MCF 10A (cell line): ENCODE measurements at regions not wholly inside any gene's neighbourhood (a gene's known extent, or its start where the extent isn't known, plus 50 kb on each side); places are given as distances from the start of the nearest gene placed in this dataset.

ENCODE experiments used
- BruUV-seq: library from RNA; stranded (reverse); fragments of 400-500 nt; replicated peaks from 2 replicates; lab custom pipeline; 2021; lab: Mats Ljungman, UMichigan
- CTCF ChIA-PET: fragments of 300-600 bp; sonication (Branson Sonifier 250); formaldehyde crosslinking; extraction: SDS; loops from one replicate; lab custom pipeline; 2021; ENCODE audit warnings: antibody characterized with exemption, inconsistent platforms; lab: Yijun Ruan, JAX
- POLR2A ChIA-PET: fragments of 300-600, 350-650 bp; sonication (Branson Sonifier 250); formaldehyde crosslinking; extraction: SDS; loops from one replicate; lab custom pipeline; 2020; ENCODE audit warnings: antibody characterized with exemption, inconsistent platforms; lab: Yijun Ruan, JAX
- DNase-seq: peaks from one replicate; pipeline ENCODE4 v3.0.0-alpha.2; 2018; ENCODE audit not compliant: unreplicated experiment
- H3K27ac Mint-ChIP-seq: one replicate; pipeline ENCODE4 v1.8.0; 2022; ENCODE audit warnings: mild to moderate bottlenecking, low read depth, mixed read lengths; ENCODE audit not compliant: unreplicated experiment
- H3K27me3 Mint-ChIP-seq: one replicate; pipeline ENCODE4 v1.8.0; 2022; ENCODE audit warnings: mixed read lengths; ENCODE audit not compliant: insufficient read depth, unreplicated experiment
- H3K36me3 Mint-ChIP-seq: one replicate; pipeline ENCODE4 v1.8.0; 2022; ENCODE audit warnings: mild to moderate bottlenecking, moderate library complexity, mixed read lengths; ENCODE audit not compliant: insufficient read depth, unreplicated experiment
- H3K4me1 Mint-ChIP-seq: one replicate; pipeline ENCODE4 v1.8.0; 2022; ENCODE audit warnings: mixed read lengths; ENCODE audit not compliant: insufficient read depth, unreplicated experiment
- H3K4me3 Mint-ChIP-seq: one replicate; pipeline ENCODE4 v1.8.0; 2022; ENCODE audit warnings: mild to moderate bottlenecking, moderate library complexity, mixed read lengths; ENCODE audit not compliant: unreplicated experiment
- H3K9me3 Mint-ChIP-seq: one replicate; pipeline ENCODE4 v1.8.0; 2022; ENCODE audit warnings: mixed read lengths; ENCODE audit not compliant: unreplicated experiment
- CTCF ChIP-seq: fragments of 200-600 bp; IDR thresholded peaks from one replicate; pipeline ENCODE4 v1.8.0; 2022; ENCODE audit warnings: antibody characterized with exemption, mild to moderate bottlenecking; ENCODE audit not compliant: unreplicated experiment
- intact Hi-C: fragments of 100-400 bp; cut with micrococcal nuclease; formaldehyde crosslinking; loops from 2 replicates; pipeline ENCODE4 v1.14.1; 2022

GRCh38 chr3:41103200-41103599 is 96.1 kb upstream of the CTNNB1 start:
- no peak overlapping the region for H3K4me3 Mint-ChIP-seq
- H3K27ac Mint-ChIP-seq: no peak overlapping the region
- ChIA-PET CTCF (no interaction called here), POLR2A (no interaction called here)
- no TSS peak for BruUV-seq
- H3K27me3 Mint-ChIP-seq: no peaks in the 10 kb centered on the region
- H3K9me3 Mint-ChIP-seq: no peaks in the 10 kb centered on the region
- H3K36me3 Mint-ChIP-seq: no peaks in the 10 kb centered on the region
- no peak for TF ChIP-seq CTCF
- intact Hi-C loops: no loop called here
- no peak for DNase-seq
- H3K4me1 Mint-ChIP-seq: no peaks in the 10 kb centered on the region

- Mint-ChIP-seq H3K4me1 (no peaks in the 10 kb centered on the region), H3K36me3 (no peaks in the 10 kb centered on the region), H3K27me3 (no peaks in the 10 kb centered on the region), H3K9me3 (no peaks in the 10 kb centered on the region), H3K27ac (no peak overlapping the region), H3K4me3 (no peak overlapping the region)
- intact Hi-C loops: no loop called here
- ChIA-PET CTCF (no interaction called here), POLR2A (interaction anchor here (0.6 kb wide), 1 partner anchor 192 kb away, joined by 3 read pairs; no protein-coding TSS in a partner anchor)
- no peak for DNase-seq
- no TSS peak for BruUV-seq
- no peak for TF ChIP-seq CTCF
Measured at GRCh38 chr3:41104147-41104546, 95.2 kb upstream of the CTNNB1 start.

DNA sequence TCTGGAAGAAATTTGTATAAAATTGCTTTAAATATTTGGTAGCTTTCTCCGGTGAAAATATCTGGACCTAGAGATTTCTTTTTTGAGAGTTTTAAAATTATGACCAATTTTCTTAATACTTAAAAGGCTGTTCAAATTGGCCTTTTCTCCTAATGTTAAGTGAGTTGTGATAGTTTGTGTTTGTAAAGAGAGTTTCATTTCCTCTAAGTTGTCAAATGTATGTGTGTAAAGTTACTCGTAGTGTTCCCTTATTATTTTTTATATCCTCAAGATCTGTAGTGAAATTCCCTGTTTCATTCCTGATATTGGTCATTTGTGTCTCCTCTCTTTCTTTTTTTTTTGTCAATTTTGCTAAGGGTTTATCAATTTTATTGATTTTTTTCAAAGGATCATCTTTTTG is 92.6 kb upstream of the CTNNB1 start:
- Mint-ChIP-seq H3K36me3 (no peaks in the 10 kb centered on the region), H3K4me1 (no peaks in the 10 kb centered on the region), H3K9me3 (no peaks in the 10 kb centered on the region), H3K4me3 (no peak overlapping the region), H3K27me3 (no peaks in the 10 kb centered on the region), H3K27ac (no peak overlapping the region)
- intact Hi-C loops: no loop called here
- BruUV-seq: no TSS peak
- ChIA-PET POLR2A (interaction anchor here (0.6 kb wide), 1 partner anchor 241 kb away, joined by 3 read pairs; no protein-coding TSS in a partner anchor), CTCF (no interaction called here)
- TF ChIP-seq CTCF: no peak
- DNase-seq: no peak

- H3K27ac Mint-ChIP-seq: no peak overlapping the region
- H3K4me1 Mint-ChIP-seq: no peaks in the 10 kb centered on the region
- no TSS peak for BruUV-seq
- no peak for DNase-seq
- H3K4me3 Mint-ChIP-seq: no peak overlapping the region
- H3K9me3 Mint-ChIP-seq: no peaks in the 10 kb centered on the region
- no peaks in the 10 kb centered on the region for H3K36me3 Mint-ChIP-seq
- intact Hi-C loops: no loop called here
- H3K27me3 Mint-ChIP-seq: no peaks in the 10 kb centered on the region
- ChIA-PET POLR2A (interaction anchor here (0.6 kb wide), 1 partner anchor 87 kb away, joined by 3 read pairs; no protein-coding TSS in a partner anchor), CTCF (interaction anchor here (0.5 to 1.5 kb wide), 3 partner anchors 14 to 556 kb away, joined by 3 read pairs; no protein-coding TSS in a partner anchor)
- TF ChIP-seq CTCF: no peak
Measured at GRCh38 chr3:41111011-41111410, 88.3 kb upstream of the CTNNB1 start.
